ENCODE measurements at regions not wholly inside any gene's neighbourhood (a gene's known extent, or its start where the extent isn't known, plus 50 kb on each side); places are given as distances from the start of the nearest gene placed in this dataset.

GRCh38 chr3:73765878-73766545, 141.3 kb upstream of the PDZRN3 start:
- DNase-seq, result no peak
- H3K36me3 ChIP-seq, result no peaks in the 10 kb centered on the region
- H3K4me1 ChIP-seq, result no peaks in the 10 kb centered on the region
- H3K4me3 ChIP-seq, result no peak overlapping the region
- no peak for TF ChIP-seq POLR2A (IDR thresholded peaks at IDR 0.05)
- TF ChIP-seq POLR2AphosphoS5 (IDR thresholded peaks at IDR 0.05), result no peak
- TF ChIP-seq CTCF (IDR thresholded peaks at IDR 0.05 in 8 of 11, conservative IDR thresholded peaks at IDR 0.05 in 3 of 11), result no peak
- peaks cover 0 to 13% (median 5%) of the 10 kb centered on the region in 8 donors for H3K9me3 ChIP-seq
- intact Hi-C loops (cut with DNase I; ENCODE audit: low total_unique reads), result no loop called here
- H3K27ac ChIP-seq, result peak overlapping the region in 4 of 8 donors; percentile 28 to 57 (median 38)
- no peaks in the 10 kb centered on the region for H3K27me3 ChIP-seq (replicated peaks in 1 of 7)
- WGBS, 5 donors, result 48 to 62% (median 50%) methylated on average over 5 of the region's 5 CpGs

- H3K27me3 ChIP-seq (replicated peaks in 1 of 7), result no peaks in the 10 kb centered on the region
- TF ChIP-seq POLR2AphosphoS5 (IDR thresholded peaks at IDR 0.05) (no peak), CTCF (IDR thresholded peaks at IDR 0.05 in 8 of 11, conservative IDR thresholded peaks at IDR 0.05 in 3 of 11) (no peak), POLR2A (IDR thresholded peaks at IDR 0.05) (no peak)
- no peak for DNase-seq
- intact Hi-C loops (cut with DNase I; ENCODE audit: low total_unique reads), result no loop called here
- no peaks in the 10 kb centered on the region for H3K9me3 ChIP-seq
- H3K4me3 ChIP-seq, result no peak overlapping the region
- WGBS, 5 donors, result 85 to 92% (median 89%) methylated on average over 5 of the region's 5 CpGs
- H3K27ac ChIP-seq, result no peak overlapping the region
- no peaks in the 10 kb centered on the region for H3K36me3 ChIP-seq
- peaks cover 0 to 6% (median 0%) of the 10 kb centered on the region in 6 donors for H3K4me1 ChIP-seq
These were observed 138.1 kb upstream of the PDZRN3 start for GRCh38 chr3:73762855-73763254.

GRCh38 chr3:73759297-73759711, 134.6 kb upstream of the PDZRN3 start:
- Histone ChIP-seq H3K9me3 (peaks cover 0 to 9% (median 0%) of the 10 kb centered on the region in 8 donors), H3K36me3 (no peaks in the 10 kb centered on the region), H3K27ac (no peak overlapping the region), H3K27me3 (replicated peaks in 1 of 7) (no peaks in the 10 kb centered on the region), H3K4me3 (no peak overlapping the region), H3K4me1 (peaks cover 0 to 6% (median 0%) of the 10 kb centered on the region in 6 donors)
- no peak for DNase-seq
- 58 to 77% (median 72%) methylated on average over 3 of the region's 3 CpGs for WGBS, 5 donors
- TF ChIP-seq POLR2AphosphoS5 (IDR thresholded peaks at IDR 0.05), result no peak
- no peak for TF ChIP-seq CTCF (IDR thresholded peaks at IDR 0.05 in 8 of 11, conservative IDR thresholded peaks at IDR 0.05 in 3 of 11)
- no peak for TF ChIP-seq POLR2A (IDR thresholded peaks at IDR 0.05)
- intact Hi-C loops (cut with DNase I; ENCODE audit: low total_unique reads), result no loop called here

GRCh38 chr3:73757536-73757935, 132.8 kb upstream of the PDZRN3 start:
- intact Hi-C loops (cut with DNase I; ENCODE audit: low total_unique reads), result no loop called here
- H3K9me3 ChIP-seq, result peaks cover 0 to 9% (median 0%) of the 10 kb centered on the region in 8 donors
- no peak overlapping the region for H3K4me3 ChIP-seq
- peaks cover 0 to 6% (median 0%) of the 10 kb centered on the region in 6 donors for H3K4me1 ChIP-seq
- DNase-seq, result no peak
- WGBS, 5 donors, result 70 to 91% (median 81%) methylated on average over 3 of the region's 3 CpGs
- H3K27ac ChIP-seq, result no peak overlapping the region
- H3K36me3 ChIP-seq, result no peaks in the 10 kb centered on the region
- TF ChIP-seq CTCF (IDR thresholded peaks at IDR 0.05 in 8 of 11, conservative IDR thresholded peaks at IDR 0.05 in 3 of 11) (no peak), POLR2A (IDR thresholded peaks at IDR 0.05) (no peak), POLR2AphosphoS5 (IDR thresholded peaks at IDR 0.05) (no peak)
- H3K27me3 ChIP-seq (replicated peaks in 1 of 7), result no peaks in the 10 kb centered on the region
